GM18502 (cell line): ENCODE measurements at regions not wholly inside any gene's neighbourhood (a gene's known extent, or its start where the extent isn't known, plus 50 kb on each side); places are given as distances from the start of the nearest gene placed in this dataset.

Experiments used
- ATAC-seq: cut with Tn5 transposase; IDR thresholded peaks from one replicate; pipeline ENCODE4 v1.9.1; 2021; ENCODE audit warnings: mild to moderate bottlenecking; ENCODE audit not compliant: unreplicated experiment, poor library complexity

GRCh38 chr21:16650714-16651366 lies 862.0 kb upstream of the CXADR start:
- no peak for ATAC-seq

- ATAC-seq = no peak
Observed at GRCh38 chr21:16651956-16652355, 860.9 kb upstream of the CXADR start.

- no peak for ATAC-seq
Observed at GRCh38 chr21:16663436-16663835, 849.4 kb upstream of the CXADR start.

GRCh38 chr21:16667395-16667794 lies 845.4 kb upstream of the CXADR start:
- ATAC-seq = no peak

- no peak for ATAC-seq
Observed at GRCh38 chr21:16674949-16675348, 837.9 kb upstream of the CXADR start.

- no peak for ATAC-seq
Observed at GRCh38 chr21:16676391-16676790, 836.5 kb upstream of the CXADR start.

GRCh38 chr21:16678429-16679160 lies 834.2 kb upstream of the CXADR start:
- ATAC-seq = no peak

- no peak for ATAC-seq
Observed at GRCh38 chr21:16695074-16695473, 817.8 kb upstream of the CXADR start.

- no peak for ATAC-seq
Observed at GRCh38 chr21:16707274-16707673, 805.6 kb upstream of the CXADR start.

- ATAC-seq = no peak
Observed at GRCh38 chr21:16708101-16708835, 804.6 kb upstream of the CXADR start.

GRCh38 chr21:16709866-16710550 lies 802.8 kb upstream of the CXADR start:
- ATAC-seq = no peak

- no peak for ATAC-seq
Observed at GRCh38 chr21:16711757-16712156, 801.1 kb upstream of the CXADR start.

- no peak for ATAC-seq
Observed at GRCh38 chr21:16713331-16714117, 799.3 kb upstream of the CXADR start.

GRCh38 chr21:16740511-16740910 lies 772.3 kb upstream of the CXADR start:
- ATAC-seq = no peak

GRCh38 chr21:16741141-16741665 lies 771.6 kb upstream of the CXADR start:
- ATAC-seq = no peak

- ATAC-seq = no peak
Observed at GRCh38 chr21:16742131-16742641, 770.7 kb upstream of the CXADR start.

GRCh38 chr21:16742741-16743140 lies 770.1 kb upstream of the CXADR start:
- no peak for ATAC-seq

- ATAC-seq = no peak
Observed at GRCh38 chr21:16743317-16743716, 769.5 kb upstream of the CXADR start.

- ATAC-seq = no peak
Observed at GRCh38 chr21:16750926-16751325, 761.9 kb upstream of the CXADR start.
